SU-DHL-6 (cell line): ENCODE measurements at regions not wholly inside any gene's neighbourhood (a gene's known extent, or its start where the extent isn't known, plus 50 kb on each side); places are given as distances from the start of the nearest gene placed in this dataset.

Experiments
- H2AFZ ChIP-seq: fragments of 200-600 bp; sonication (generic); 2 replicates; pipeline ENCODE4 v1.6.1; 2014; ENCODE audit warnings: low read depth, mild to moderate bottlenecking, moderate library complexity, mixed read lengths, antibody characterized with exemption, low read length; ENCODE audit not compliant: severe bottlenecking
- H3F3A ChIP-seq: fragments of 200-600 bp; shearing (Covaris generic); 2 replicates; pipeline ENCODE4 v1.6.0; 2016; ENCODE audit warnings: antibody characterized with exemption, mild to moderate bottlenecking; ENCODE audit not compliant: insufficient read depth
- H3K27ac ChIP-seq: fragments of 200-600 bp; sonication (generic); 2 replicates; pipeline ENCODE4 v1.5.1; 2016; ENCODE audit warnings: low read depth, mild to moderate bottlenecking, low read length, moderate library complexity, mixed read lengths
- H3K27me3 ChIP-seq: fragments of 200-600 bp; sonication (generic), shearing (Covaris generic); 2 replicates; pipeline ENCODE4 v1.6.0; 2014; ENCODE audit warnings: mild to moderate bottlenecking, low read length
- H3K36me3 ChIP-seq: fragments of 200-600 bp; sonication (generic); 2 replicates; pipeline ENCODE4 v1.6.1; 2014; ENCODE audit warnings: mild to moderate bottlenecking, low read length, mixed read lengths
- H3K4me2 ChIP-seq: fragments of 300-600, 200-600 bp; shearing (Covaris generic), sonication (generic); 2 replicates; pipeline ENCODE4 v1.6.0; 2014; ENCODE audit warnings: low read length, low read depth, mild to moderate bottlenecking; ENCODE audit not compliant: poor library complexity, severe bottlenecking
- H3K4me3 ChIP-seq: fragments of 200-600 bp; sonication (generic); 2 replicates; pipeline ENCODE4 v1.5.1; 2014; ENCODE audit warnings: antibody characterized with exemption, low read length, mild to moderate bottlenecking, mixed read lengths; ENCODE audit not compliant: insufficient read depth, poor library complexity, severe bottlenecking
- H3K79me2 ChIP-seq: fragments of 200-600 bp; sonication (generic); 2 replicates; pipeline ENCODE4 v1.6.1; 2014; ENCODE audit warnings: mild to moderate bottlenecking, low read length, moderate library complexity; ENCODE audit not compliant: insufficient read depth
- H3K9ac ChIP-seq: fragments of 200-600 bp; sonication (generic); 2 replicates; pipeline ENCODE4 v1.7.0; 2014; ENCODE audit warnings: mild to moderate bottlenecking, low read length
- H3K9me2 ChIP-seq: fragments of 200-600 bp; sonication (generic); replicated peaks from 2 replicates; pipeline ENCODE4 v1.6.1; 2014; ENCODE audit warnings: low read length; ENCODE audit not compliant: insufficient read depth
- H3K9me3 ChIP-seq: fragments of 200-600 bp; sonication (generic); 2 replicates; pipeline ENCODE4 v1.6.1; 2014; ENCODE audit warnings: low read length, mixed read lengths; ENCODE audit not compliant: insufficient read depth
- H4K20me1 ChIP-seq: fragments of 200-600 bp; sonication (generic); 2 replicates; pipeline ENCODE4 v1.6.1; 2014; ENCODE audit warnings: low read depth, mild to moderate bottlenecking, antibody characterized with exemption, low read length, moderate library complexity, mixed read lengths
- CTCF ChIP-seq: fragments of 200-600 bp; sonication (generic); IDR thresholded peaks from one replicate; pipeline ENCODE4 v1.5.1; 2017; ENCODE audit warnings: antibody characterized with exemption, mild to moderate bottlenecking, low read length, moderate library complexity; ENCODE audit not compliant: insufficient read depth, poor library complexity, severe bottlenecking
- EZH2phosphoT487 ChIP-seq: fragments of 200-600 bp; sonication (generic), shearing (Covaris generic); conservative IDR thresholded peaks from 2 replicates; pipeline ENCODE4 v1.6.1; 2018; ENCODE audit warnings: mild to moderate bottlenecking, antibody characterized with exemption, low read length, moderate library complexity, mixed read lengths

GRCh38 chr7:94205529-94205928, 189.2 kb upstream of the COL1A2 start:
- no peak overlapping the region for H3K9ac ChIP-seq
- no peaks in the 10 kb centered on the region for H3K36me3 ChIP-seq
- no peaks in the 10 kb centered on the region for H3K27me3 ChIP-seq
- no peak overlapping the region for H2AFZ ChIP-seq
- H3K4me3 ChIP-seq: no peak overlapping the region
- H3F3A ChIP-seq: no peaks in the 10 kb centered on the region
- no peaks in the 10 kb centered on the region for H3K9me2 ChIP-seq
- no peaks in the 10 kb centered on the region for H3K9me3 ChIP-seq
- no peak overlapping the region for H3K27ac ChIP-seq
- H3K79me2 ChIP-seq: no peaks in the 10 kb centered on the region
- H3K4me2 ChIP-seq: no peak overlapping the region
- TF ChIP-seq CTCF: no peak
- TF ChIP-seq EZH2phosphoT487: no peak
- H4K20me1 ChIP-seq: no peaks in the 10 kb centered on the region

- H3F3A ChIP-seq: no peaks in the 10 kb centered on the region
- no peaks in the 10 kb centered on the region for H3K9me3 ChIP-seq
- H3K27me3 ChIP-seq: no peaks in the 10 kb centered on the region
- H3K9ac ChIP-seq: no peak overlapping the region
- no peak overlapping the region for H3K4me3 ChIP-seq
- H3K79me2 ChIP-seq: no peaks in the 10 kb centered on the region
- no peak overlapping the region for H3K27ac ChIP-seq
- TF ChIP-seq CTCF: no peak
- no peak for TF ChIP-seq EZH2phosphoT487
- no peaks in the 10 kb centered on the region for H3K9me2 ChIP-seq
- H2AFZ ChIP-seq: no peak overlapping the region
- H3K36me3 ChIP-seq: no peaks in the 10 kb centered on the region
- H3K4me2 ChIP-seq: no peak overlapping the region
- no peaks in the 10 kb centered on the region for H4K20me1 ChIP-seq
These were observed 188.4 kb upstream of the COL1A2 start for GRCh38 chr7:94206295-94206694.

- no peak overlapping the region for H2AFZ ChIP-seq
- no peaks in the 10 kb centered on the region for H3K79me2 ChIP-seq
- no peaks in the 10 kb centered on the region for H3K9me2 ChIP-seq
- H3K4me2 ChIP-seq: no peak overlapping the region
- H3K27me3 ChIP-seq: no peaks in the 10 kb centered on the region
- no peaks in the 10 kb centered on the region for H3F3A ChIP-seq
- H3K4me3 ChIP-seq: no peak overlapping the region
- no peaks in the 10 kb centered on the region for H3K9me3 ChIP-seq
- no peak overlapping the region for H3K9ac ChIP-seq
- no peaks in the 10 kb centered on the region for H3K36me3 ChIP-seq
- TF ChIP-seq EZH2phosphoT487: no peak
- TF ChIP-seq CTCF: no peak
- H4K20me1 ChIP-seq: no peaks in the 10 kb centered on the region; the same call in 1 of the 2 replicates
- no peak overlapping the region for H3K27ac ChIP-seq
These were observed 182.5 kb upstream of the COL1A2 start for GRCh38 chr7:94212160-94212559.
